SK-N-SH (cell line): ENCODE measurements at regions not wholly inside any gene's neighbourhood (a gene's known extent, or its start where the extent isn't known, plus 50 kb on each side); places are given as distances from the start of the nearest gene placed in this dataset.

Source experiments
- CTCF ChIA-PET: fragments of 300-600, 350-600 bp; formaldehyde crosslinking; extraction: SDS; loops from one replicate; lab custom pipeline; 2021; lab: Yijun Ruan, JAX
- POLR2A ChIA-PET: fragments of 350-600 bp; sonication (Branson Sonifier 250); formaldehyde crosslinking; extraction: SDS; loops from one replicate; lab custom pipeline; 2020; ENCODE audit warnings: antibody characterized with exemption, inconsistent platforms; lab: Yijun Ruan, JAX
- DNase-seq: peaks from one replicate; pipeline ENCODE4 v3.0.0; 2012
- H2AFZ ChIP-seq: fragments of 200-600 bp; sonication (generic); 2 replicates; pipeline ENCODE4 v1.8.1; 2016; ENCODE audit warnings: antibody characterized with exemption, mild to moderate bottlenecking, low read depth
- H3F3A ChIP-seq: fragments of 200-600 bp; sonication (generic); replicated peaks from 2 replicates; pipeline ENCODE3; 2016; ENCODE audit warnings: antibody characterized with exemption, mild to moderate bottlenecking; ENCODE audit not compliant: insufficient read depth
- H3K27ac ChIP-seq, 2 experiments: fragments of 200-500 bp in 1 of 2; fragments of 200-600 bp in 1 of 2; sonication (Bioruptor generic) in 1 of 2; sonication (generic), shearing (Covaris generic) in 1 of 2; 2 replicates each; pipeline versions ENCODE4 v1.5.1 to v1.6.1; 2014 to 2016; ENCODE audit warnings: low read depth in 2 of 2, inconsistent platforms in 1 of 2, low read length in 1 of 2, mild to moderate bottlenecking in 1 of 2, mixed read lengths in 1 of 2
- H3K27me3 ChIP-seq: fragments of 200-600 bp; sonication (generic), shearing (Covaris generic); 2 replicates; pipeline ENCODE4 v1.6.1; 2016; ENCODE audit warnings: mixed run types; ENCODE audit not compliant: insufficient read depth
- H3K36me3 ChIP-seq, 2 experiments: fragments of 200-500 bp in 1 of 2; fragments of 200-600 bp in 1 of 2; sonication (Bioruptor generic) in 1 of 2; sonication (generic) in 1 of 2; replicated peaks in 1 of 2; 2 replicates each; pipeline versions ENCODE3 to v1.5.1; 2014 to 2016; ENCODE audit warnings: low read length in 1 of 2, mild to moderate bottlenecking in 1 of 2; ENCODE audit not compliant: insufficient read depth in 2 of 2, control insufficient read depth in 1 of 2
- H3K4me1 ChIP-seq, 2 experiments: fragments of 200-500 bp in 1 of 2; fragments of 200-600 bp in 1 of 2; sonication (Bioruptor generic) in 1 of 2; sonication (generic), shearing (Covaris generic) in 1 of 2; 2 replicates each; pipeline versions ENCODE4 v1.5.1 to v1.6.1; 2014 to 2016; ENCODE audit warnings: low read depth in 1 of 2, low read length in 1 of 2, mixed run types in 1 of 2; ENCODE audit not compliant: insufficient read depth in 2 of 2, control insufficient read depth in 1 of 2
- H3K4me2 ChIP-seq: fragments of 200-600 bp; sonication (generic), shearing (Covaris generic); 2 replicates; pipeline ENCODE4 v1.6.1; 2017; ENCODE audit warnings: mixed run types
- H3K4me3 ChIP-seq, 2 experiments: fragments of 200-500 bp in 1 of 2; fragments of 200-600 bp in 1 of 2; sonication (Bioruptor generic) in 1 of 2; sonication (generic), shearing (Covaris generic) in 1 of 2; 2 replicates each; pipeline versions ENCODE4 v1.5.1 to v1.8.1; 2014 to 2016; ENCODE audit warnings: low read depth in 2 of 2, inconsistent platforms in 1 of 2, low read length in 1 of 2, mild to moderate bottlenecking in 1 of 2, mixed read lengths in 1 of 2, moderate library complexity in 1 of 2
- H3K79me2 ChIP-seq: fragments of 200-600 bp; sonication (generic); 2 replicates; pipeline ENCODE4 v1.8.1; 2017; ENCODE audit warnings: mild to moderate bottlenecking; ENCODE audit not compliant: insufficient read depth
- H3K9ac ChIP-seq: fragments of 200-600 bp; sonication (generic); 2 replicates; pipeline ENCODE4 v1.6.1; 2017; ENCODE audit warnings: mixed run types
- H3K9me2 ChIP-seq: fragments of 200-600 bp; sonication (generic); 2 replicates; pipeline ENCODE4 v1.6.1; 2017; ENCODE audit warnings: mixed run types
- H3K9me3 ChIP-seq: fragments of 200-600 bp; sonication (generic); 2 replicates; pipeline ENCODE4 v1.6.1; 2017; ENCODE audit warnings: mixed run types, mild to moderate bottlenecking, moderate library complexity
- H4K20me1 ChIP-seq: fragments of 200-600 bp; sonication (generic); 2 replicates; pipeline ENCODE4 v1.6.1; 2017; ENCODE audit warnings: mild to moderate bottlenecking, mixed run types; ENCODE audit not compliant: insufficient read depth
- CHD2 ChIP-seq: fragments of 150-350 bp; IDR thresholded peaks from 2 replicates; pipeline ENCODE4 v1.6.1; 2018; ENCODE audit warnings: low read length; ENCODE audit not compliant: partially characterized antibody
- ELF1 ChIP-seq: IDR thresholded peaks from 2 replicates; pipeline ENCODE4 v1.4.0; 2012
- EP300 ChIP-seq, 2 experiments: IDR thresholded peaks; 2 replicates each; pipeline versions ENCODE4 v1.4.0 to v1.6.1; 2012; ENCODE audit warnings: borderline replicate concordance in 1 of 2, low read depth in 1 of 2, low read length in 1 of 2
- EZH2phosphoT487 ChIP-seq: fragments of 200-600 bp; sonication (generic); IDR thresholded peaks from 2 replicates; pipeline ENCODE4 v1.6.1; 2017; ENCODE audit warnings: low read depth, mixed run types, mild to moderate bottlenecking, antibody characterized with exemption, moderate library complexity, borderline replicate concordance
- FOSL2 ChIP-seq: IDR thresholded peaks from 2 replicates; pipeline ENCODE4 v1.4.0; 2012; ENCODE audit warnings: low read depth, mild to moderate bottlenecking, moderate library complexity, borderline replicate concordance
- FOXJ3 ChIP-seq: sonication (generic); formaldehyde crosslinking; IDR thresholded peaks from 2 replicates; pipeline ENCODE4 v1.5.1; 2020; ENCODE audit warnings: mild to moderate bottlenecking, missing genetic modification reagents
- FOXM1 ChIP-seq: IDR thresholded peaks from 2 replicates; pipeline ENCODE4 v1.4.0; 2012; ENCODE audit warnings: low read depth, mild to moderate bottlenecking
- GABPA ChIP-seq: IDR thresholded peaks from 2 replicates; pipeline ENCODE4 v1.4.0; 2012; ENCODE audit warnings: low read depth, mild to moderate bottlenecking
- GATA2 ChIP-seq: sonication (generic); formaldehyde crosslinking; IDR thresholded peaks from 2 replicates; pipeline ENCODE4 v1.5.0; 2020; ENCODE audit warnings: mild to moderate bottlenecking, missing genetic modification reagents
- IRF3 ChIP-seq: fragments of 150-350 bp; IDR thresholded peaks from 2 replicates; pipeline ENCODE4 v1.6.1; 2016; ENCODE audit warnings: mild to moderate bottlenecking, low read depth, low read length
- JUND ChIP-seq: IDR thresholded peaks from 2 replicates; pipeline ENCODE4 v1.4.0; 2012
- MEF2A ChIP-seq: IDR thresholded peaks from 2 replicates; pipeline ENCODE4 v1.4.0; 2012; ENCODE audit warnings: low read depth, borderline replicate concordance
- NFIC ChIP-seq: IDR thresholded peaks from 2 replicates; pipeline ENCODE4 v1.4.0; 2012; ENCODE audit warnings: borderline replicate concordance
- NRF1 ChIP-seq: IDR thresholded peaks from 2 replicates; pipeline ENCODE4 v1.6.1; 2012; ENCODE audit warnings: low read depth, mild to moderate bottlenecking, low read length
- POLR2AphosphoS5 ChIP-seq: IDR thresholded peaks from 2 replicates; pipeline ENCODE4 v1.6.1; 2012; ENCODE audit warnings: low read depth, low read length
- RAD21 ChIP-seq: IDR thresholded peaks from 2 replicates; pipeline ENCODE4 v1.6.1; 2012; ENCODE audit warnings: mild to moderate bottlenecking, low read length
- RCOR1 ChIP-seq: fragments of 150-350 bp; IDR thresholded peaks from 2 replicates; pipeline ENCODE4 v1.6.1; 2017; ENCODE audit warnings: antibody characterized with exemption, low read length
- RXRA ChIP-seq: IDR thresholded peaks from 2 replicates; pipeline ENCODE4 v1.4.0; 2012; ENCODE audit warnings: low read depth, mild to moderate bottlenecking, borderline replicate concordance
- SIN3A ChIP-seq: IDR thresholded peaks from 2 replicates; pipeline ENCODE4 v1.6.1; 2012; ENCODE audit warnings: low read depth, mild to moderate bottlenecking, low read length, moderate library complexity, borderline replicate concordance
- SMC3 ChIP-seq: IDR thresholded peaks from 2 replicates; pipeline ENCODE4 v1.6.1; 2012; ENCODE audit warnings: low read depth, low read length, improper control_type of control experiment
- TAF1 ChIP-seq: IDR thresholded peaks from 2 replicates; pipeline ENCODE4 v1.6.1; 2012; ENCODE audit warnings: low read depth, mild to moderate bottlenecking, low read length, moderate library complexity, borderline replicate concordance
- TCF12 ChIP-seq: IDR thresholded peaks from 2 replicates; pipeline ENCODE4 v1.4.0; 2012
- USF2 ChIP-seq: fragments of 150-350 bp; IDR thresholded peaks from 2 replicates; pipeline ENCODE4 v1.6.1; 2017; ENCODE audit warnings: antibody characterized with exemption, low read length, low read depth, borderline replicate concordance
- YY1 ChIP-seq: IDR thresholded peaks from 2 replicates; pipeline ENCODE4 v1.4.0; 2012; ENCODE audit warnings: low read depth, mild to moderate bottlenecking
- WGBS: methylation state at CpG from one replicate; pipeline ENCODE4 v1.1.6; 2017; ENCODE audit warnings: low lambda C conversion rate; 5-methylcytosine and 5-hydroxymethylcytosine counted together
- TF ChIP-seq, protein P1 (sequence below): IDR thresholded peaks from 2 replicates; pipeline ENCODE4 v1.4.0; 2012; ENCODE audit warnings: low read depth
- TF ChIP-seq, protein P2 (sequence below): IDR thresholded peaks from 2 replicates; pipeline ENCODE4 v1.6.1; 2012; ENCODE audit warnings: mild to moderate bottlenecking, low read depth, low read length, moderate library complexity

GRCh38 chrX:46294234-46294633, 251.0 kb downstream of the ZNF674 start (continued):
- TF ChIP-seq NFIC (no peak), EP300 (IDR thresholded peaks at IDR 0.05; ENCODE audit: borderline replicate concordance in 1 of 2, low read depth in 1 of 2, low read length in 1 of 2) (peak in 1 of 2 experiments; percentile 57; a peak in 2 of 4 replicates), FOXM1 (0 out of 2 replicates have a peak, but pooled peaks have one; percentile 35), JUND (peak; percentile 39), RXRA (peak; percentile 52; the same call in 1 of the 2 replicates)

GRCh38 chrX:46279925-46280313, 265.3 kb downstream of the ZNF674 start:
- H3K4me3 ChIP-seq: no peak overlapping the region
- peak overlapping the region; percentile 2; the same call in 1 of the 2 replicates for H3K9ac ChIP-seq
- no peak overlapping the region for H2AFZ ChIP-seq
- H3K4me1 ChIP-seq: 0 out of 4 replicates have a peak, but pooled peaks cover 0 to 13% of the 10 kb centered on the region in 2 experiments
- H3K79me2 ChIP-seq: no peaks in the 10 kb centered on the region
- H3K9me2 ChIP-seq: no peaks in the 10 kb centered on the region
- no peaks in the 10 kb centered on the region for H4K20me1 ChIP-seq
- H3K36me3 ChIP-seq: no peaks in the 10 kb centered on the region
- H3K27ac ChIP-seq: peak overlapping the region in 1 of 2 experiments; percentile 64; a peak in 3 of 4 replicates
- H3K27me3 ChIP-seq: no peaks in the 10 kb centered on the region
- H3F3A ChIP-seq: peaks cover 5% of the 10 kb centered on the region
- no peak for DNase-seq
- WGBS: 10% methylated on average over 3 of the region's 3 CpGs
- no peaks in the 10 kb centered on the region for H3K9me3 ChIP-seq
- H3K4me2 ChIP-seq: peak overlapping the region; percentile 9; the same call in 1 of the 2 replicates
- POLR2A ChIA-PET: no interaction called here
- CTCF ChIA-PET: no interaction called here
- TF ChIP-seq YY1 (no peak), SIN3A (no peak), FOXM1 (no peak), POLR2AphosphoS5 (no peak), ELF1 (peak; percentile 46; the same call in 1 of the 2 replicates), TCF12 (peak; percentile 55; the same call in 1 of the 2 replicates), RCOR1 (no peak), JUND (peak; percentile 56), RAD21 (no peak), EP300 (IDR thresholded peaks at IDR 0.05; ENCODE audit: borderline replicate concordance in 1 of 2, low read depth in 1 of 2, low read length in 1 of 2) (0 out of 4 replicates have a peak, but pooled peaks of 1 of the 2 experiments have one; percentile 33), USF2 (no peak), CHD2 (no peak), FOSL2 (peak; percentile 50; the same call in 1 of the 2 replicates), TAF1 (no peak), SMC3 (no peak), FOXJ3 (CRISPR knock-in tag) (no peak), MEF2A (no peak), NRF1 (no peak), GABPA (0 out of 2 replicates have a peak, but pooled peaks have one; percentile 24), GATA2 (no peak), IRF3 (no peak), EZH2phosphoT487 (no peak), RXRA (no peak)
- TF ChIP-seq, protein P1, sequence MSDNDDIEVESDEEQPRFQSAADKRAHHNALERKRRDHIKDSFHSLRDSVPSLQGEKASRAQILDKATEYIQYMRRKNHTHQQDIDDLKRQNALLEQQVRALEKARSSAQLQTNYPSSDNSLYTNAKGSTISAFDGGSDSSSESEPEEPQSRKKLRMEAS: no peak
- TF ChIP-seq, protein P2, sequence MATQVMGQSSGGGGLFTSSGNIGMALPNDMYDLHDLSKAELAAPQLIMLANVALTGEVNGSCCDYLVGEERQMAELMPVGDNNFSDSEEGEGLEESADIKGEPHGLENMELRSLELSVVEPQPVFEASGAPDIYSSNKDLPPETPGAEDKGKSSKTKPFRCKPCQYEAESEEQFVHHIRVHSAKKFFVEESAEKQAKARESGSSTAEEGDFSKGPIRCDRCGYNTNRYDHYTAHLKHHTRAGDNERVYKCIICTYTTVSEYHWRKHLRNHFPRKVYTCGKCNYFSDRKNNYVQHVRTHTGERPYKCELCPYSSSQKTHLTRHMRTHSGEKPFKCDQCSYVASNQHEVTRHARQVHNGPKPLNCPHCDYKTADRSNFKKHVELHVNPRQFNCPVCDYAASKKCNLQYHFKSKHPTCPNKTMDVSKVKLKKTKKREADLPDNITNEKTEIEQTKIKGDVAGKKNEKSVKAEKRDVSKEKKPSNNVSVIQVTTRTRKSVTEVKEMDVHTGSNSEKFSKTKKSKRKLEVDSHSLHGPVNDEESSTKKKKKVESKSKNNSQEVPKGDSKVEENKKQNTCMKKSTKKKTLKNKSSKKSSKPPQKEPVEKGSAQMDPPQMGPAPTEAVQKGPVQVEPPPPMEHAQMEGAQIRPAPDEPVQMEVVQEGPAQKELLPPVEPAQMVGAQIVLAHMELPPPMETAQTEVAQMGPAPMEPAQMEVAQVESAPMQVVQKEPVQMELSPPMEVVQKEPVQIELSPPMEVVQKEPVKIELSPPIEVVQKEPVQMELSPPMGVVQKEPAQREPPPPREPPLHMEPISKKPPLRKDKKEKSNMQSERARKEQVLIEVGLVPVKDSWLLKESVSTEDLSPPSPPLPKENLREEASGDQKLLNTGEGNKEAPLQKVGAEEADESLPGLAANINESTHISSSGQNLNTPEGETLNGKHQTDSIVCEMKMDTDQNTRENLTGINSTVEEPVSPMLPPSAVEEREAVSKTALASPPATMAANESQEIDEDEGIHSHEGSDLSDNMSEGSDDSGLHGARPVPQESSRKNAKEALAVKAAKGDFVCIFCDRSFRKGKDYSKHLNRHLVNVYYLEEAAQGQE: no peak
